Mesenchymal stem cell (in vitro differentiated cells and primary cell): ENCODE measurements at regions not wholly inside any gene's neighbourhood (a gene's known extent, or its start where the extent isn't known, plus 50 kb on each side); places are given as distances from the start of the nearest gene placed in this dataset.

ENCODE experiments used
- DNase-seq: peaks from one replicate; pipeline ENCODE4 v3.0.0-alpha.2; 2013
- H2AFZ ChIP-seq: one replicate; pipeline ENCODE4 v1.6.1; 2013; ENCODE audit warnings: low read depth, mild to moderate bottlenecking, control low read depth, inconsistent platforms, low read length, moderate library complexity
- H2AK5ac ChIP-seq: 2 replicates; pipeline ENCODE4 v1.6.1; 2013; ENCODE audit warnings: low read length, moderate library complexity, mild to moderate bottlenecking, inconsistent platforms; ENCODE audit not compliant: severe bottlenecking
- H2BK120ac ChIP-seq: one replicate; pipeline ENCODE4 v1.6.1; 2013; ENCODE audit warnings: low read depth, mild to moderate bottlenecking, inconsistent platforms, low read length, moderate library complexity
- H2BK12ac ChIP-seq, 2 experiments: one replicate each; pipeline ENCODE4 v1.6.1; 2013; ENCODE audit warnings: inconsistent platforms in 2 of 2, low read length in 2 of 2, mild to moderate bottlenecking in 2 of 2, moderate library complexity in 2 of 2, control low read depth in 1 of 2
- H2BK15ac ChIP-seq: one replicate; pipeline ENCODE4 v1.6.1; 2013; ENCODE audit warnings: mild to moderate bottlenecking, low read depth, inconsistent platforms; ENCODE audit not compliant: poor library complexity, severe bottlenecking
- H2BK5ac ChIP-seq: 2 replicates; pipeline ENCODE4 v1.6.1; 2013; ENCODE audit warnings: low read depth, mild to moderate bottlenecking, low read length, control low read depth, inconsistent platforms; ENCODE audit not compliant: poor library complexity, severe bottlenecking
- H3K14ac ChIP-seq, 2 experiments: one replicate each; pipeline ENCODE4 v1.6.1; 2013; ENCODE audit warnings: inconsistent platforms in 2 of 2, low read length in 2 of 2, control low read depth in 1 of 2, mild to moderate bottlenecking in 1 of 2, moderate library complexity in 1 of 2
- H3K18ac ChIP-seq, 2 experiments: one replicate each; pipeline ENCODE4 v1.6.1; 2013; ENCODE audit warnings: inconsistent platforms in 2 of 2, low read length in 2 of 2, control low read depth in 1 of 2, low read depth in 1 of 2, mild to moderate bottlenecking in 1 of 2
- H3K23ac ChIP-seq, 2 experiments: one replicate each; pipeline ENCODE4 v1.6.1; 2013; ENCODE audit warnings: inconsistent platforms in 2 of 2, low read length in 2 of 2, mild to moderate bottlenecking in 2 of 2, moderate library complexity in 2 of 2, control low read depth in 1 of 2
- H3K27ac ChIP-seq: 2 replicates; pipeline ENCODE4 v1.5.1; 2013; ENCODE audit warnings: mild to moderate bottlenecking, moderate library complexity, low read length, control low read depth, inconsistent platforms; ENCODE audit not compliant: poor library complexity, severe bottlenecking
- H3K27me3 ChIP-seq, 2 experiments: 2 replicates each; pipeline versions ENCODE4 v1.6.1 to v1.7.0; 2013; ENCODE audit warnings: low read length in 2 of 2, mild to moderate bottlenecking in 2 of 2, moderate library complexity in 2 of 2, control low read depth in 1 of 2, inconsistent platforms in 1 of 2; ENCODE audit not compliant: control insufficient read depth in 1 of 2, insufficient read depth in 1 of 2
- H3K36me3 ChIP-seq, 2 experiments: 2 replicates each; pipeline versions ENCODE4 v1.6.1 to v1.7.0; 2013; ENCODE audit warnings: low read length in 2 of 2, control low read depth in 1 of 2, inconsistent platforms in 1 of 2, low read depth in 1 of 2, mild to moderate bottlenecking in 1 of 2; ENCODE audit not compliant: insufficient read depth in 2 of 2, control insufficient read depth in 1 of 2
- H3K4ac ChIP-seq, 2 experiments: one replicate each; pipeline ENCODE4 v1.6.1; 2013; ENCODE audit warnings: inconsistent platforms in 2 of 2, low read length in 2 of 2, mild to moderate bottlenecking in 2 of 2, moderate library complexity in 2 of 2, control low read depth in 1 of 2, low read depth in 1 of 2
- H3K4me1 ChIP-seq: 2 replicates; pipeline ENCODE4 v1.6.1; 2013; ENCODE audit warnings: low read depth, low read length, control low read depth; ENCODE audit not compliant: control insufficient read depth, insufficient read depth
- H3K4me2 ChIP-seq: 2 replicates; pipeline ENCODE4 v1.6.1; 2013; ENCODE audit warnings: low read length, mild to moderate bottlenecking, inconsistent platforms; ENCODE audit not compliant: poor library complexity, severe bottlenecking
- H3K4me3 ChIP-seq, 2 experiments: 2 replicates each; pipeline versions ENCODE4 v1.5.1 to v1.7.0; 2013; ENCODE audit warnings: low read length in 2 of 2, mild to moderate bottlenecking in 2 of 2, control low read depth in 1 of 2, low read depth in 1 of 2; ENCODE audit not compliant: insufficient read depth in 1 of 2
- H3K79me1 ChIP-seq: replicated peaks from 2 replicates; pipeline ENCODE4 v1.6.1; 2013; ENCODE audit warnings: mild to moderate bottlenecking, control low read depth, low read length, inconsistent platforms; ENCODE audit not compliant: poor library complexity, severe bottlenecking
- H3K9ac ChIP-seq: 2 replicates; pipeline ENCODE4 v1.7.0; 2013; ENCODE audit warnings: mild to moderate bottlenecking, low read length, moderate library complexity
- H3K9me3 ChIP-seq: 2 replicates; pipeline ENCODE4 v1.7.0; 2013; ENCODE audit warnings: mild to moderate bottlenecking, low read length; ENCODE audit not compliant: control insufficient read depth
- H4K8ac ChIP-seq: one replicate; pipeline ENCODE4 v1.6.1; 2013; ENCODE audit warnings: inconsistent platforms, mild to moderate bottlenecking, low read length, moderate library complexity
- H4K91ac ChIP-seq: one replicate; pipeline ENCODE4 v1.6.1; 2013; ENCODE audit warnings: mild to moderate bottlenecking, low read length, inconsistent platforms
- WGBS: methylation state at CpG from one replicate; pipeline ENCODE4 v1.1.7; 2013; ENCODE audit warnings: mixed read lengths; 5-methylcytosine and 5-hydroxymethylcytosine counted together

- Histone ChIP-seq H3K36me3 (no peaks in the 10 kb centered on the region), H3K27me3 (peaks cover 15 to 57% of the 10 kb centered on the region in 2 experiments), H4K91ac (peak overlapping the region; percentile 72), H3K9me3 (no peaks in the 10 kb centered on the region), H3K4me3 (no peak overlapping the region), H4K8ac (peak overlapping the region; percentile 51), H3K23ac (no peak overlapping the region), H3K4me1 (no peaks in the 10 kb centered on the region), H3K4me2 (no peak overlapping the region), H2AFZ (no peak overlapping the region), H2BK5ac (no peak overlapping the region), H2BK120ac (peak overlapping the region; percentile 15), H3K14ac (peak overlapping the region in 1 of 2 experiments; percentile 77), H3K4ac (peak overlapping the region in 1 of 2 experiments; percentile 3), H2BK15ac (no peak overlapping the region), H3K9ac (no peak overlapping the region), H2AK5ac (no peak overlapping the region), H3K79me1 (no peaks in the 10 kb centered on the region), H3K27ac (no peak overlapping the region), H2BK12ac (peak overlapping the region; percentile 67 to 75), H3K18ac (peak overlapping the region in 1 of 2 experiments; percentile 71)
- 42% methylated on average over 12 of the region's 13 CpGs for WGBS
- peak; percentile 45 for DNase-seq
Measured at GRCh38 chr3:194212161-194212844, 76.4 kb downstream of the HES1 start.

- Histone ChIP-seq H3K27ac (no peak overlapping the region), H4K8ac (peak overlapping the region; percentile 51), H2AFZ (no peak overlapping the region), H4K91ac (peak overlapping the region; percentile 72), H2BK12ac (peak overlapping the region; percentile 67 to 75), H3K4me1 (no peaks in the 10 kb centered on the region), H3K4me2 (no peak overlapping the region), H3K9me3 (no peaks in the 10 kb centered on the region), H3K4ac (peak overlapping the region in 1 of 2 experiments; percentile 3), H3K36me3 (no peaks in the 10 kb centered on the region), H3K27me3 (peaks cover 15 to 61% of the 10 kb centered on the region in 2 experiments), H3K4me3 (no peak overlapping the region), H2AK5ac (no peak overlapping the region), H2BK15ac (peak overlapping the region; percentile 81), H3K9ac (no peak overlapping the region), H3K14ac (peak overlapping the region in 1 of 2 experiments; percentile 77), H2BK120ac (peak overlapping the region; percentile 15), H3K18ac (peak overlapping the region in 1 of 2 experiments; percentile 71), H3K23ac (no peak overlapping the region), H2BK5ac (no peak overlapping the region), H3K79me1 (no peaks in the 10 kb centered on the region)
- 24% methylated on average over 10 of the region's 10 CpGs for WGBS
- no peak for DNase-seq
Measured at GRCh38 chr3:194212845-194213331, 76.9 kb downstream of the HES1 start.

GRCh38 chr3:194215392-194215791 is 79.4 kb downstream of the HES1 start:
- H3K4ac ChIP-seq, result no peak overlapping the region
- H4K91ac ChIP-seq, result no peak overlapping the region
- no peak overlapping the region for H2BK120ac ChIP-seq
- H2BK12ac ChIP-seq, result no peak overlapping the region
- H4K8ac ChIP-seq, result no peak overlapping the region
- no peak overlapping the region for H3K4me2 ChIP-seq
- no peaks in the 10 kb centered on the region for H3K36me3 ChIP-seq
- H3K14ac ChIP-seq, result no peak overlapping the region
- H3K27me3 ChIP-seq, result peaks cover 30 to 79% of the 10 kb centered on the region in 2 experiments
- H3K18ac ChIP-seq, result no peak overlapping the region
- H3K4me3 ChIP-seq, result no peak overlapping the region
- no peak overlapping the region for H3K9ac ChIP-seq
- H2BK15ac ChIP-seq, result no peak overlapping the region
- H2BK5ac ChIP-seq, result no peak overlapping the region
- H3K9me3 ChIP-seq, result no peaks in the 10 kb centered on the region
- DNase-seq, result no peak
- H2AFZ ChIP-seq, result no peak overlapping the region
- H3K23ac ChIP-seq, result no peak overlapping the region
- WGBS, result 65% methylated on average over 6 of the region's 6 CpGs
- H2AK5ac ChIP-seq, result no peak overlapping the region
- no peak overlapping the region for H3K27ac ChIP-seq
- no peaks in the 10 kb centered on the region for H3K4me1 ChIP-seq
- H3K79me1 ChIP-seq, result no peaks in the 10 kb centered on the region

- Histone ChIP-seq H4K8ac (no peak overlapping the region), H4K91ac (no peak overlapping the region), H3K9ac (no peak overlapping the region), H3K14ac (no peak overlapping the region), H2AK5ac (no peak overlapping the region), H3K36me3 (no peaks in the 10 kb centered on the region), H3K79me1 (no peaks in the 10 kb centered on the region), H3K4ac (no peak overlapping the region), H3K18ac (no peak overlapping the region), H3K4me3 (no peak overlapping the region), H3K9me3 (no peaks in the 10 kb centered on the region), H3K27me3 (peaks cover 37 to 77% of the 10 kb centered on the region in 2 experiments), H2BK15ac (no peak overlapping the region), H3K4me2 (no peak overlapping the region), H2BK5ac (no peak overlapping the region), H3K27ac (no peak overlapping the region), H3K23ac (no peak overlapping the region), H2AFZ (no peak overlapping the region), H3K4me1 (no peaks in the 10 kb centered on the region), H2BK12ac (peak overlapping the region in 1 of 2 experiments; percentile 39), H2BK120ac (no peak overlapping the region)
- WGBS, result 83% methylated on average over 13 of the region's 13 CpGs
- no peak for DNase-seq
Measured at GRCh38 chr3:194218646-194219453, 82.9 kb downstream of the HES1 start.
